GM12878 (cell line): ENCODE measurements at regions not wholly inside any gene's neighbourhood (a gene's known extent, or its start where the extent isn't known, plus 50 kb on each side); places are given as distances from the start of the nearest gene placed in this dataset.

Experiments
- BACH1 ChIP-seq: fragments of 450-650 bp; IDR thresholded peaks from 2 replicates; pipeline ENCODE4 v1.6.1; 2017; ENCODE audit warnings: mild to moderate bottlenecking, borderline replicate concordance
- CBFB ChIP-seq: IDR thresholded peaks from 2 replicates; pipeline ENCODE4 v1.6.1; 2016; ENCODE audit warnings: antibody characterized with exemption, low read depth
- CBX5 ChIP-seq: sonication (generic); IDR thresholded peaks from 2 replicates; pipeline ENCODE4 v1.6.1; 2016; ENCODE audit warnings: low read depth, moderate library complexity, mild to moderate bottlenecking, inconsistent platforms
- EGR1 ChIP-seq, 2 experiments: IDR thresholded peaks; 1 replicate in 1 of 2; 2 replicates in 1 of 2; pipeline ENCODE4 v1.6.1; 2011 to 2012; ENCODE audit warnings: low read depth in 2 of 2, low read length in 2 of 2, borderline replicate concordance in 1 of 2, mild to moderate bottlenecking in 1 of 2, moderate library complexity in 1 of 2
- EZH2 ChIP-seq: IDR thresholded peaks from 2 replicates; pipeline ENCODE4 v1.6.1; 2012; ENCODE audit warnings: low read depth, mild to moderate bottlenecking, control low read depth, inconsistent platforms, low read length, borderline replicate concordance; ENCODE audit not compliant: control insufficient read depth
- GABPA ChIP-seq: IDR thresholded peaks from 2 replicates; pipeline ENCODE4 v1.6.1; 2014; ENCODE audit warnings: antibody characterized with exemption, low read depth, mild to moderate bottlenecking, inconsistent platforms
- NFYB ChIP-seq: IDR thresholded peaks from 2 replicates; pipeline ENCODE4 v1.6.1; 2011; ENCODE audit warnings: low read depth, mild to moderate bottlenecking, low read length, improper control_type of control experiment, moderate library complexity; ENCODE audit not compliant: insufficient read depth
- POLR2A ChIP-seq: IDR thresholded peaks from 2 replicates; pipeline ENCODE4 v1.6.1; 2011; ENCODE audit warnings: low read depth, mild to moderate bottlenecking, low read length
- SP1 ChIP-seq: IDR thresholded peaks from one replicate; pipeline ENCODE4 v1.6.1; 2011; ENCODE audit warnings: low read depth, low read length
- SRF ChIP-seq, 2 experiments: IDR thresholded peaks; 2 replicates each; pipeline ENCODE4 v1.6.1; 2011; ENCODE audit warnings: low read depth in 2 of 2, low read length in 2 of 2, mild to moderate bottlenecking in 1 of 2, moderate library complexity in 1 of 2
- ZNF274 ChIP-seq: IDR thresholded peaks from one replicate; pipeline ENCODE4 v1.8.0; 2011; ENCODE audit not compliant: insufficient read length, insufficient read depth
- TF ChIP-seq, protein P1 (sequence below), 3 experiments: IDR thresholded peaks in 2 of 3; conservative IDR thresholded peaks in 1 of 3; 2 replicates each; pipeline ENCODE4 v1.5.1; 2011; ENCODE audit warnings: low read depth in 3 of 3, low read length in 3 of 3, mild to moderate bottlenecking in 3 of 3, control low read depth in 2 of 3, moderate library complexity in 2 of 3, inconsistent platforms in 1 of 3, mixed read lengths in 1 of 3; ENCODE audit not compliant: control insufficient read depth in 2 of 3, insufficient read depth in 1 of 3; ENCODE audit errors: extremely low read depth in 1 of 3
- TF ChIP-seq, protein P2 (sequence below): fragments of 450-650 bp; formaldehyde crosslinking; IDR thresholded peaks from 2 replicates; pipeline ENCODE4 v1.4.0; 2020; ENCODE audit warnings: mild to moderate bottlenecking, moderate library complexity
- TF ChIP-seq, protein P3 (sequence below): IDR thresholded peaks from 2 replicates; pipeline ENCODE4 v1.6.1; 2012; ENCODE audit warnings: mild to moderate bottlenecking, low read depth, low read length

DNA sequence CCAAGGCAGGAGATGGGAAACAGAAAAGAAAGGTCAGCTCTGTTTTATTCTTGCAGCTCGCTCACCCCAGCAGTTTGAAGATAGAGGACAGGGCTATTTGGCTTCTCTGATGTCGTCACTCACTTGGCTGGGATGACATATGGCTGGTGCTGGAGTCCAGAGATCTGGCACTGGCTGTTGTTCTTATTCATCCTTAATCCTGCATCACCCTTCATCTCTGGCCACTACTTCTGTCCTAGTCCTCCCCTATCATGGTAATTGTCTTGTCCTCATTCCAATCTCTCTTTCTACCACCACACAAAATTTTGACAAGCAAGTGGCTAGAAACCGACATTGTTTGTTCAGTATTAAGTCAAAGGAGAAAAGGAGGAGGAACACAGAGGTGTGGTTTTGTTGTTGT, 103.8 kb upstream of the PDE4B start:
- TF ChIP-seq CBFB (no peak), CBX5 (no peak), SP1 (no peak), BACH1 (no peak), ZNF274 (no peak), POLR2A (no peak), EZH2 (no peak), NFYB (no peak), SRF (IDR thresholded peaks at IDR 0.05; ENCODE audit: low read depth in 2 of 2, low read length in 2 of 2) (no peak), GABPA (no peak), EGR1 (IDR thresholded peaks at IDR 0.05; ENCODE audit: borderline replicate concordance in 1 of 2, low read depth in 2 of 2, low read length in 2 of 2) (no peak)
- TF ChIP-seq, protein P1, sequence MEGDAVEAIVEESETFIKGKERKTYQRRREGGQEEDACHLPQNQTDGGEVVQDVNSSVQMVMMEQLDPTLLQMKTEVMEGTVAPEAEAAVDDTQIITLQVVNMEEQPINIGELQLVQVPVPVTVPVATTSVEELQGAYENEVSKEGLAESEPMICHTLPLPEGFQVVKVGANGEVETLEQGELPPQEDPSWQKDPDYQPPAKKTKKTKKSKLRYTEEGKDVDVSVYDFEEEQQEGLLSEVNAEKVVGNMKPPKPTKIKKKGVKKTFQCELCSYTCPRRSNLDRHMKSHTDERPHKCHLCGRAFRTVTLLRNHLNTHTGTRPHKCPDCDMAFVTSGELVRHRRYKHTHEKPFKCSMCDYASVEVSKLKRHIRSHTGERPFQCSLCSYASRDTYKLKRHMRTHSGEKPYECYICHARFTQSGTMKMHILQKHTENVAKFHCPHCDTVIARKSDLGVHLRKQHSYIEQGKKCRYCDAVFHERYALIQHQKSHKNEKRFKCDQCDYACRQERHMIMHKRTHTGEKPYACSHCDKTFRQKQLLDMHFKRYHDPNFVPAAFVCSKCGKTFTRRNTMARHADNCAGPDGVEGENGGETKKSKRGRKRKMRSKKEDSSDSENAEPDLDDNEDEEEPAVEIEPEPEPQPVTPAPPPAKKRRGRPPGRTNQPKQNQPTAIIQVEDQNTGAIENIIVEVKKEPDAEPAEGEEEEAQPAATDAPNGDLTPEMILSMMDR (IDR thresholded peaks at IDR 0.05 in 2 of 3, conservative IDR thresholded peaks at IDR 0.05 in 1 of 3; ENCODE audit: control insufficient read depth in 2 of 3, extremely low read depth in 1 of 3, insufficient read depth in 1 of 3, low read depth in 3 of 3, low read length in 3 of 3): no peak
- TF ChIP-seq, protein P2, sequence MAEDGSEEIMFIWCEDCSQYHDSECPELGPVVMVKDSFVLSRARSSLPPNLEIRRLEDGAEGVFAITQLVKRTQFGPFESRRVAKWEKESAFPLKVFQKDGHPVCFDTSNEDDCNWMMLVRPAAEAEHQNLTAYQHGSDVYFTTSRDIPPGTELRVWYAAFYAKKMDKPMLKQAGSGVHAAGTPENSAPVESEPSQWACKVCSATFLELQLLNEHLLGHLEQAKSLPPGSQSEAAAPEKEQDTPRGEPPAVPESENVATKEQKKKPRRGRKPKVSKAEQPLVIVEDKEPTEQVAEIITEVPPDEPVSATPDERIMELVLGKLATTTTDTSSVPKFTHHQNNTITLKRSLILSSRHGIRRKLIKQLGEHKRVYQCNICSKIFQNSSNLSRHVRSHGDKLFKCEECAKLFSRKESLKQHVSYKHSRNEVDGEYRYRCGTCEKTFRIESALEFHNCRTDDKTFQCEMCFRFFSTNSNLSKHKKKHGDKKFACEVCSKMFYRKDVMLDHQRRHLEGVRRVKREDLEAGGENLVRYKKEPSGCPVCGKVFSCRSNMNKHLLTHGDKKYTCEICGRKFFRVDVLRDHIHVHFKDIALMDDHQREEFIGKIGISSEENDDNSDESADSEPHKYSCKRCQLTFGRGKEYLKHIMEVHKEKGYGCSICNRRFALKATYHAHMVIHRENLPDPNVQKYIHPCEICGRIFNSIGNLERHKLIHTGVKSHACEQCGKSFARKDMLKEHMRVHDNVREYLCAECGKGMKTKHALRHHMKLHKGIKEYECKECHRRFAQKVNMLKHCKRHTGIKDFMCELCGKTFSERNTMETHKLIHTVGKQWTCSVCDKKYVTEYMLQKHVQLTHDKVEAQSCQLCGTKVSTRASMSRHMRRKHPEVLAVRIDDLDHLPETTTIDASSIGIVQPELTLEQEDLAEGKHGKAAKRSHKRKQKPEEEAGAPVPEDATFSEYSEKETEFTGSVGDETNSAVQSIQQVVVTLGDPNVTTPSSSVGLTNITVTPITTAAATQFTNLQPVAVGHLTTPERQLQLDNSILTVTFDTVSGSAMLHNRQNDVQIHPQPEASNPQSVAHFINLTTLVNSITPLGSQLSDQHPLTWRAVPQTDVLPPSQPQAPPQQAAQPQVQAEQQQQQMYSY (CRISPR knock-in tag): no peak
- TF ChIP-seq, protein P3, sequence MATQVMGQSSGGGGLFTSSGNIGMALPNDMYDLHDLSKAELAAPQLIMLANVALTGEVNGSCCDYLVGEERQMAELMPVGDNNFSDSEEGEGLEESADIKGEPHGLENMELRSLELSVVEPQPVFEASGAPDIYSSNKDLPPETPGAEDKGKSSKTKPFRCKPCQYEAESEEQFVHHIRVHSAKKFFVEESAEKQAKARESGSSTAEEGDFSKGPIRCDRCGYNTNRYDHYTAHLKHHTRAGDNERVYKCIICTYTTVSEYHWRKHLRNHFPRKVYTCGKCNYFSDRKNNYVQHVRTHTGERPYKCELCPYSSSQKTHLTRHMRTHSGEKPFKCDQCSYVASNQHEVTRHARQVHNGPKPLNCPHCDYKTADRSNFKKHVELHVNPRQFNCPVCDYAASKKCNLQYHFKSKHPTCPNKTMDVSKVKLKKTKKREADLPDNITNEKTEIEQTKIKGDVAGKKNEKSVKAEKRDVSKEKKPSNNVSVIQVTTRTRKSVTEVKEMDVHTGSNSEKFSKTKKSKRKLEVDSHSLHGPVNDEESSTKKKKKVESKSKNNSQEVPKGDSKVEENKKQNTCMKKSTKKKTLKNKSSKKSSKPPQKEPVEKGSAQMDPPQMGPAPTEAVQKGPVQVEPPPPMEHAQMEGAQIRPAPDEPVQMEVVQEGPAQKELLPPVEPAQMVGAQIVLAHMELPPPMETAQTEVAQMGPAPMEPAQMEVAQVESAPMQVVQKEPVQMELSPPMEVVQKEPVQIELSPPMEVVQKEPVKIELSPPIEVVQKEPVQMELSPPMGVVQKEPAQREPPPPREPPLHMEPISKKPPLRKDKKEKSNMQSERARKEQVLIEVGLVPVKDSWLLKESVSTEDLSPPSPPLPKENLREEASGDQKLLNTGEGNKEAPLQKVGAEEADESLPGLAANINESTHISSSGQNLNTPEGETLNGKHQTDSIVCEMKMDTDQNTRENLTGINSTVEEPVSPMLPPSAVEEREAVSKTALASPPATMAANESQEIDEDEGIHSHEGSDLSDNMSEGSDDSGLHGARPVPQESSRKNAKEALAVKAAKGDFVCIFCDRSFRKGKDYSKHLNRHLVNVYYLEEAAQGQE: no peak
